ENCODE measurements at regions not wholly inside any gene's neighbourhood (a gene's known extent, or its start where the extent isn't known, plus 50 kb on each side); places are given as distances from the start of the nearest gene placed in this dataset.

DNA sequence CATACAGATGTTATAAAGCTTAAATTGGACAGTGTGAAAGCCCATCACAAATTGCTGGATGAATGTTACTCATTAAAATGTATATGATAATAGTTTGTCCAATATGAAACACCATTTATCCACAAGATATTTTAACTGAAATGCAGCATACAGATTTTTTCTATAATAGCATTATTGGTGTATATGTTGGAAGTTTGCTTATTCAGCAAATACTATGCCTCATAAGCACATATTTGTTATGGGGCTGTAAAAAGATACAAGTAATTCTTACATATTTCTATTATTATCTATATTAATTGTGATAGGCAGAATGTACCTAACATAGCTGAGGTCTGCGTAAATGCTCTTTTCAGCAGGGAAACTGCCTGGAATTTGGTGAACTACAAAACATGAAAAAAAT is 790.5 kb downstream of the DIPK2A start:
- intact Hi-C loops (cut with micrococcal nuclease; ENCODE audit: unreplicated experiment), result no loop called here

DNA sequence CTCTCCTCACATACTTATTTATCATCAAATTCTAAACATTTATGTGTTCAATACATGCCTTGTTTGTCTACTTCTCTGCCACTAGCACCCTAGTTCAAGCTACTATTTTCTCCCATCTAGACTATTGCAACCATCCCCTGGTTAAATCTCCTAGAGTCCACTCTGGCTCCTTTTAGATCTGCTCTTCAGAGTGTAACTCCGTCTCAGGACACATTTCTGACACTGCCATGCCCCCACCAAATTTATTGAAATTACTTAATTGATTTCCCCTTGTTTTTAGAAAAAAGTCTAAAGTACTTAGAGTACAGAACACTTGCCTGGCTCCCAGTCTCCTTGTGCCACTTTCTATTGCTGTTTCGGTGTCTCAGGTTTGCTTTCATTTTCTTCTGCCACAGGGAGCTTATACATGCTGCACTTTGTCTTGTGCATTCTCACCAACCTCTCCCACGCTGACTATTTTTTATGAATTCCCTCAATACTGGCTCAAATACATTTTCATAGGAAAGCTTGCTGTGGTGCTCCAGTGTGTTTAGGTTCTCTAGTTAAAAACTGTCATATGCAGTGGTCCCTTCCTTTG is 792.3 kb downstream of the DIPK2A start:
- intact Hi-C loops (cut with micrococcal nuclease; ENCODE audit: unreplicated experiment), result no loop called here
- Histone ChIP-seq H3K4me1 (ENCODE audit: insufficient read depth, low read length, poor library complexity, severe bottlenecking) (no peaks in the 10 kb centered on the region), H3K9me3 (ENCODE audit: low read depth, low read length, poor library complexity, severe bottlenecking) (no peaks in the 10 kb centered on the region), H3K27ac (ENCODE audit: low read depth, low read length, poor library complexity, severe bottlenecking) (no peak overlapping the region), H3K4me3 (ENCODE audit: low read depth, low read length, poor library complexity, severe bottlenecking) (no peak overlapping the region), H3K36me3 (ENCODE audit: insufficient read depth, low read length, poor library complexity, severe bottlenecking) (no peaks in the 10 kb centered on the region), H3K27me3 (replicated peaks; ENCODE audit: insufficient read depth, low read depth, low read length, poor library complexity) (no peaks in the 10 kb centered on the region)
- DNase-seq (ENCODE audit: low spot score), result no peak
- ChIA-PET POLR2A (ENCODE audit: low non-redundant PET) (no interaction called here), CTCF (no interaction called here)
- no peak for TF ChIP-seq EZH2 (IDR thresholded peaks at IDR 0.05; ENCODE audit: borderline replicate concordance, low read depth, low read length, poor library complexity, severe bottlenecking)
- TF ChIP-seq, protein P1, sequence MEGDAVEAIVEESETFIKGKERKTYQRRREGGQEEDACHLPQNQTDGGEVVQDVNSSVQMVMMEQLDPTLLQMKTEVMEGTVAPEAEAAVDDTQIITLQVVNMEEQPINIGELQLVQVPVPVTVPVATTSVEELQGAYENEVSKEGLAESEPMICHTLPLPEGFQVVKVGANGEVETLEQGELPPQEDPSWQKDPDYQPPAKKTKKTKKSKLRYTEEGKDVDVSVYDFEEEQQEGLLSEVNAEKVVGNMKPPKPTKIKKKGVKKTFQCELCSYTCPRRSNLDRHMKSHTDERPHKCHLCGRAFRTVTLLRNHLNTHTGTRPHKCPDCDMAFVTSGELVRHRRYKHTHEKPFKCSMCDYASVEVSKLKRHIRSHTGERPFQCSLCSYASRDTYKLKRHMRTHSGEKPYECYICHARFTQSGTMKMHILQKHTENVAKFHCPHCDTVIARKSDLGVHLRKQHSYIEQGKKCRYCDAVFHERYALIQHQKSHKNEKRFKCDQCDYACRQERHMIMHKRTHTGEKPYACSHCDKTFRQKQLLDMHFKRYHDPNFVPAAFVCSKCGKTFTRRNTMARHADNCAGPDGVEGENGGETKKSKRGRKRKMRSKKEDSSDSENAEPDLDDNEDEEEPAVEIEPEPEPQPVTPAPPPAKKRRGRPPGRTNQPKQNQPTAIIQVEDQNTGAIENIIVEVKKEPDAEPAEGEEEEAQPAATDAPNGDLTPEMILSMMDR (conservative IDR thresholded peaks at IDR 0.05; ENCODE audit: low read depth, low read length), result no peak
- BruUV-seq (replicated peaks), result no TSS peak

More for the DNA sequence above, 790.5 kb downstream of the DIPK2A start:
- Histone ChIP-seq H3K27me3 (replicated peaks; ENCODE audit: insufficient read depth, low read depth, low read length, poor library complexity) (no peaks in the 10 kb centered on the region), H3K9me3 (ENCODE audit: low read depth, low read length, poor library complexity, severe bottlenecking) (no peaks in the 10 kb centered on the region), H3K4me3 (ENCODE audit: low read depth, low read length, poor library complexity, severe bottlenecking) (no peak overlapping the region), H3K36me3 (ENCODE audit: insufficient read depth, low read length, poor library complexity, severe bottlenecking) (no peaks in the 10 kb centered on the region), H3K27ac (ENCODE audit: low read depth, low read length, poor library complexity, severe bottlenecking) (no peak overlapping the region), H3K4me1 (ENCODE audit: insufficient read depth, low read length, poor library complexity, severe bottlenecking) (no peaks in the 10 kb centered on the region)
- ChIA-PET CTCF (no interaction called here), POLR2A (ENCODE audit: low non-redundant PET) (no interaction called here)
- no peak for DNase-seq (ENCODE audit: low spot score)
- TF ChIP-seq, protein P1 (conservative IDR thresholded peaks at IDR 0.05; ENCODE audit: low read depth, low read length), result no peak
- no peak for TF ChIP-seq EZH2 (IDR thresholded peaks at IDR 0.05; ENCODE audit: borderline replicate concordance, low read depth, low read length, poor library complexity, severe bottlenecking)
- no TSS peak for BruUV-seq (replicated peaks)

DNA sequence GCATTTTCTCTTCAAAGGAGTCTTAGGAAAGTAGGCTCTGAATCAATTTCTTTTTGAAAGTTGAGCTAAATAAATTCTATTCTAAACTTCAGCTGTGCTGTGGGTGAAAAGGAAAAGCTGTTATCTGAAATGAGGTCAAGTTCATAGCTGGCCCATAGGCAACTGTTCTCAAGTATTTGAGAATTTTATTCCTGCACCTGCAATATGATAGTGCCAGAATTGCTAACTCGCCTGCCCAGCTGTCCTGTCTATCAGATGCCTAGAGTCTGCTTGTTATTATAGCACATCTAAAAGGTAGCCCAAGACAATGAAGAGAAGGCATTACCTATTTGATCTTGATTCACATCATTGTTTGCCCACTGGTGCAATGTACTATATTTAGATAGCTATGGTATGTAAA is 798.7 kb downstream of the DIPK2A start:
- no peaks in the 10 kb centered on the region for H3K4me1 ChIP-seq (ENCODE audit: insufficient read depth, low read length, poor library complexity, severe bottlenecking)
- H3K4me3 ChIP-seq (ENCODE audit: low read depth, low read length, poor library complexity, severe bottlenecking), result no peak overlapping the region
- intact Hi-C loops (cut with micrococcal nuclease; ENCODE audit: unreplicated experiment), result loop anchor here (5.0 to 10.0 kb wide), 2 partner anchors 275 to 798 kb away; partner anchors contain the start of gene DIPK2A
- TF ChIP-seq, protein P1 (conservative IDR thresholded peaks at IDR 0.05; ENCODE audit: low read depth, low read length), result no peak
- no peak for TF ChIP-seq EZH2 (IDR thresholded peaks at IDR 0.05; ENCODE audit: borderline replicate concordance, low read depth, low read length, poor library complexity, severe bottlenecking)
- ChIA-PET CTCF (no interaction called here), POLR2A (ENCODE audit: low non-redundant PET) (interaction anchor here (0.7 kb wide), 1 partner anchor 580 kb away, joined by 4 read pairs; no protein-coding TSS in a partner anchor)
- no peak overlapping the region for H3K27ac ChIP-seq (ENCODE audit: low read depth, low read length, poor library complexity, severe bottlenecking)
- H3K36me3 ChIP-seq (ENCODE audit: insufficient read depth, low read length, poor library complexity, severe bottlenecking), result no peaks in the 10 kb centered on the region
- no peaks in the 10 kb centered on the region for H3K27me3 ChIP-seq (replicated peaks; ENCODE audit: insufficient read depth, low read depth, low read length, poor library complexity)
- DNase-seq (ENCODE audit: low spot score), result no peak
- BruUV-seq (replicated peaks), result no TSS peak
- no peaks in the 10 kb centered on the region for H3K9me3 ChIP-seq (ENCODE audit: low read depth, low read length, poor library complexity, severe bottlenecking)

All from A673 (cell line).